Activated CD4-positive, alpha-beta memory T cell treated with anti-CD3 and anti-CD28 coated beads, Interleukin-2, amount 10 ng/mL, durations not matched to agents 7 days and 5 days (primary cell): ENCODE measurements at regions not wholly inside any gene's neighbourhood (a gene's known extent, or its start where the extent isn't known, plus 50 kb on each side); places are given as distances from the start of the nearest gene placed in this dataset.
"Not testable (repeated sequence)": the region's sequence is repeated elsewhere in the genome, so short reads cannot be mapped to it uniquely, and the experiment has no call there.

Experiments used
- CTCF ChIA-PET: fragments of 350-600 bp; sonication (Branson Sonifier 250); formaldehyde crosslinking; loops from one replicate; lab custom pipeline; 2021; ENCODE audit warnings: antibody characterized with exemption, inconsistent platforms; lab: Charles Lee
- POLR2A ChIA-PET: fragments of 350-600 bp; sonication (Branson Sonifier 250); formaldehyde crosslinking; loops from one replicate; lab custom pipeline; 2021; ENCODE audit warnings: antibody characterized with exemption; lab: Charles Lee
- DNase-seq: peaks from one replicate; pipeline ENCODE4 v3.0.0-alpha.2; 2020
- H3K27ac Mint-ChIP-seq: one replicate; pipeline ENCODE4 v1.8.0; 2021; ENCODE audit warnings: mild to moderate bottlenecking, mixed read lengths
- H3K27me3 Mint-ChIP-seq: one replicate; pipeline ENCODE4 v1.8.0; 2021; ENCODE audit warnings: mixed read lengths
- H3K36me3 Mint-ChIP-seq: one replicate; pipeline ENCODE4 v1.8.0; 2021; ENCODE audit warnings: low read depth, mixed read lengths
- H3K4me1 Mint-ChIP-seq: one replicate; pipeline ENCODE4 v1.8.0; 2021; ENCODE audit warnings: mixed read lengths
- H3K4me3 Mint-ChIP-seq: one replicate; pipeline ENCODE4 v1.8.0; 2021; ENCODE audit warnings: mild to moderate bottlenecking, mixed read lengths
- H3K9me3 Mint-ChIP-seq: one replicate; pipeline ENCODE4 v1.8.0; 2021; ENCODE audit warnings: mixed read lengths

DNA sequence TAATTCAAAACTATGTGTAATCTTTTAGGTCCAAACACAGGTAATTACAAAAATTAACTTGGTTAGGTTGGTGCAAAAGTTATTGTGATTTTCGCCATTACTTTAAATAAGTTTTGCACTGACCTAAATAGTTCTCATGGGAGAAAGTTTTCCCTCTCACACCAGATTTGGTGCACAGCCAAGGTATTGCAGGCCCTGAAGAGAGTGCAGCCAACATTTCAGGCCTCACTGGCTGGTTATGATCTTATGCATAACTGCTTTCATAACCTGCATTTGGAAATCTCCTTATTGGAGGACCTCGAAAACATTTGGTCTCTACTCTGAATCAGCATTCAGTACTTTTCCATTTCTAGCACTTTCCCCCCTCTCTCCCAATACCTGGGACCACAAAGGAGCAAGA is 993.1 kb upstream of the MANEA start:
- Mint-ChIP-seq H3K4me3 (no peak overlapping the region), H3K27me3 (no peaks in the 10 kb centered on the region), H3K4me1 (no peaks in the 10 kb centered on the region), H3K27ac (no peak overlapping the region), H3K36me3 (no peaks in the 10 kb centered on the region), H3K9me3 (no peaks in the 10 kb centered on the region)
- DNase-seq = no peak
- ChIA-PET POLR2A (no interaction called here), CTCF (no interaction called here)

DNA sequence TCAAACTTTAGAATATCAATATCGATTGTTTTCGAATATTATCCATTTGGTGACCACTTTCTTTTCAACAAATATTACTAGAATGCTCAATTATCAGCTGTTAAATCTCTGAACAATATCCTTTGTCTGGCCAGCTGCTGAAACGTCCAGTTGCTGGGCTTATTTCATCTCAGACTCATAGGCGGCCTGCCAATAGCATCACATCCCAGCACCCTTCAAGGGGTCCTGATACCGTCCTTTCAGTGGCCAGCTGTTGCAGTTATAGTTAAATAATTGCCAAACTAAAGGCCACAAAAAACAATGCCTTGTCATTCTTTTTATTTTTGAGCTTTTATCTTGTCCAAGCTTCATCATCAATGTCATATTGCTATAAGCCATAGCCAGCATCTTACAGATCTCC is 1006.8 kb upstream of the MANEA start:
- CTCF ChIA-PET = no interaction called here
- POLR2A ChIA-PET = no interaction called here
- Mint-ChIP-seq H3K4me1 (no peaks in the 10 kb centered on the region), H3K27ac (no peak overlapping the region), H3K27me3 (no peaks in the 10 kb centered on the region), H3K9me3 (peaks cover 2% of the 10 kb centered on the region), H3K4me3 (no peak overlapping the region), H3K36me3 (no peaks in the 10 kb centered on the region)
- DNase-seq = no peak

DNA sequence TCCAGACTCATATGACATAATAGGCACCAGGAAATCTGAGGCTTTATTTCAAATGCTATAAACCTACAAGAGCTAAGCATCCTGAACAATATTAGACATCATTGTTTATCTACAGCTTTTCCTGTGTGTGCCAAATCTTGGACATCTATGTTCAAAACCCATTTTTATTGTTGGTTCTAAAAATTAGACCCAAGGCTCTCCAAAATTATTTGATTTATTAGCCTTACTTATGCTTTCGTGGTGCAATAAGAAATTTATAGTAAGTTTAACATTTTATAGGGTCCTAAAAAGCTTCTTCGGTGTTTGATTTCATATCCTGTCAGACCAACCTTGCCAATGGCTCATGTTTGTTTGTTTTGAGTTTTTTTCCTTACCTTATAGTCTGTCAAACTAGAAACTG is 1014.5 kb upstream of the MANEA start:
- Mint-ChIP-seq H3K36me3 (no peaks in the 10 kb centered on the region), H3K27me3 (no peaks in the 10 kb centered on the region), H3K9me3 (peaks cover 16% of the 10 kb centered on the region), H3K27ac (no peak overlapping the region), H3K4me1 (no peaks in the 10 kb centered on the region), H3K4me3 (no peak overlapping the region)
- CTCF ChIA-PET = no interaction called here
- DNase-seq = no peak
- POLR2A ChIA-PET = no interaction called here

DNA sequence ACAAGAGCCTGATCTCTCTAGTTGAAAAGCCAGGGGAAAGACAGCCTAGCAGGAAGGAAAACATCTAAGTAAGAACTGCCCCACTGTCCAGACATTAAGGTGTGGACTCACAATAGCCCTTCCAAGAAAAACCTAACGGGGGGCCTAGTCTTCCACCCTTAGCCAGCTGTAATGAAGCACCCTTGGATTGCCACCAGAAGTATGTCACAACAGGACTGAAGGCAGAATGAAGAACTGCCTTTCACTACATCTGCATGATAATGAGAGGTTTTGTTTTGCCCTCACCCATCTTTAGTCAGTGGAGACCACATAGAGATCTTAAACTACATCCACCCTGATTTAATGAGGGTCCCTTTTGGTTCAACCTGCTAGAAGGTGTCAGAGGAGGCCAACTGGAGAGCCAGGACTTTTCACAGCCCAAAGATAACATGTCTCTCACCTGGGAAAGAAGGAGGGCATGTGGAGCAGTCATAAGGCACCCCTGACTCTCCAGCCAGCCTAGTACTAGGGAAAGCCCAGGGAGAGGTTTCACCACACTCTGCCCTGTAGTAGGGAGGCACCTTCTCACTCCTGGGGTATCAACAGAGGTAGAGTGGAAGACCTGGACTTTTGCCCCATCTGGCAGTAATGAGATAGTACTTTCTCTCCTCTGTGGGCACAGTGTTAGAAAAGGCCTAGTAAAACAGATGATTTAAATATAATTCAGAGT is 1017.4 kb upstream of the MANEA start:
- H3K9me3 Mint-ChIP-seq = peaks cover 19% of the 10 kb centered on the region
- H3K4me1 Mint-ChIP-seq = no peaks in the 10 kb centered on the region
- H3K4me3 Mint-ChIP-seq = no peak overlapping the region
- no peaks in the 10 kb centered on the region for H3K27me3 Mint-ChIP-seq
- CTCF ChIA-PET = no interaction called here
- no peaks in the 10 kb centered on the region for H3K36me3 Mint-ChIP-seq
- H3K27ac Mint-ChIP-seq = no peak overlapping the region
- no peak for DNase-seq
- POLR2A ChIA-PET = no interaction called here

DNA sequence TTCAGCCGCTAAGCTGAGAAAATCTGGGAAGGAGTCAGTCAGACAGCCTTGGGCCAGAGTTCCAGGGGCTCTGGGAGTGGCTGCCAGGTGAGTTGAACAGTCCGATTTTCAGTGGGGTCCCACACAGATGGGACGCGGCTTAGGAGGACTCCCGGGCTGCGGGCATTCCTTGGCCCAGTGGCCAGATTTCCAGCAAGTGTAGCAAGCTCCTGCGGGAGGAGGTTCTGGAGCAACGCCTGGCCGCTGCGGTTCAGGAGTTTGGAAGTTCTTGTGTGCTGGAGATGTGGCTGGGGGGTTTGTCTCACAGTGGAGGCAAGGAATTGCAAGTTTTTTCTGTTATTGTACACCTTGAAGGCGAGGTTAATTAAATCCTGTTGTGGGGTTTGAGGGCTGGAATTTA is 1020.1 kb upstream of the MANEA start:
- DNase-seq, POLR2A ChIA-PET, CTCF ChIA-PET, H3K36me3 Mint-ChIP-seq, H3K4me1 Mint-ChIP-seq, H3K27ac Mint-ChIP-seq, H3K4me3 Mint-ChIP-seq, H3K27me3 Mint-ChIP-seq: not testable (repeated sequence)
- peaks cover 19% of the 10 kb centered on the region for H3K9me3 Mint-ChIP-seq

DNA sequence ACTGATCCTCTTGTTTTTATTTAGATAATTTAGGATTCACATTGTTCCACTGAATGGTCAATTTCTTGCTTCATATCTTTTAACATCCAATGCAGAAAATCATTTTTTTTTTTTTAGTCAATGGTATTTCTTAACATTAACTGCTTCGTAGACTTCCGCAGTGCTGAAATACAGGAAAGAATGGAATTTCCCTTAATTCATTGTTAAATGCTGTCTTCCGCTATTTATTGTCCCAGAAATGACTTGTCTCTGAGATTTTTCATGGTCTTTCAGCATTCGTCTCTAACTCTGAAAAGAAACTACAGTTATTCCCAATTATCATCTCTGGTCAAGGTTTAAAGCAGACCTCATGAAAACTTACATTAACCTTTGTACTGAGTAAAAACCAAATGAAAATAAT is 1029.1 kb upstream of the MANEA start:
- DNase-seq = no peak
- no peaks in the 10 kb centered on the region for H3K27me3 Mint-ChIP-seq
- POLR2A ChIA-PET = no interaction called here
- H3K4me1 Mint-ChIP-seq = no peaks in the 10 kb centered on the region
- CTCF ChIA-PET = no interaction called here
- H3K9me3 Mint-ChIP-seq = no peaks in the 10 kb centered on the region
- no peaks in the 10 kb centered on the region for H3K36me3 Mint-ChIP-seq
- H3K4me3 Mint-ChIP-seq = no peak overlapping the region
- no peak overlapping the region for H3K27ac Mint-ChIP-seq

DNA sequence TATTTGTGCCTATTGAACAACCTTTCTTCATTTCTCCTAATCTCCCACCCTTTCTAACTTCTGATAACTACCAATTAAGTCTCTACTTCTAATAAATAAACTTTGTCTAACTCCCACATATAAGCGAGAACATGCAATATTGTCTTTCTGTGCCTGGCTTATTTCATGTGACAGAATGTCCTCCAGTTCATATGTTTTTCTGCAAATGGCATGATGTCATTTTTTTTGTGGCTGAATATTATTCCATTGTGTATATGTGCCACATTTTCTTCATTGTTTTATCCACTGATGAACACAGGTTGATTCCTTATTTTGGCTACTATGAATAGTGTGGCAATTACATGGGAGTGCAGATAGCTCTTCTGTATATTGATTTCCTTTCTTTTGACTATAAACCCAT is 1041.5 kb upstream of the MANEA start:
- no peaks in the 10 kb centered on the region for H3K36me3 Mint-ChIP-seq
- H3K4me3 Mint-ChIP-seq = no peak overlapping the region
- no peak overlapping the region for H3K27ac Mint-ChIP-seq
- H3K9me3 Mint-ChIP-seq = peaks cover 24% of the 10 kb centered on the region
- no peaks in the 10 kb centered on the region for H3K27me3 Mint-ChIP-seq
- CTCF ChIA-PET = no interaction called here
- POLR2A ChIA-PET = no interaction called here
- no peak for DNase-seq
- no peaks in the 10 kb centered on the region for H3K4me1 Mint-ChIP-seq

DNA sequence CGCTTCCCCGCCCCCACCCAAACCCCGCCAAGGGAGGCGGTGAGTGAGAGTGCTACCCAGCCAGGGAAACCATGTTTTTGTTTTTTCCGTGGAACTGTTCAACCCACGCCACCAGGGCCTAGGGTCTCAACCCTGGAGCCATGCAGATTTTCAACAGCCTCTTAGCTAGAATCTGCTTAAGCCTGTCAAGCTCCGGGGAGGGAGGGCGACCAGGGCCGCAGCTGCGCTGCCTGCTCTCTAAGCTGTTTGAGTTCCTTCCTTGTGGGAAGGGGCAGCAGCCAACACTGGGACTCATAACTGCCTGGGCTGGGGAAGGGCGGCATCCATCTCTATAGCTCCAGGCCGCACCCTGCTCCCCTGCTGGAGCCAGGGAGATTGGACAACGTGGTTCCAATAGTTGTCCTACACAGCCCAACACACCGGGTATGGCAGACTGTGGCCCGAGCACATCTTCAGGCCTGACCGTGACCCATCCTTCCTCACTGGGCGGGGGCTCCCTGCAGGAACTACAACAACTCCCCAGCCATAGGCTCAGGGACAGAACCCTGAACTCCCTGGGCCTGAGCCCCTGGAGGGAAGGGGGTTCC is 1065.7 kb upstream of the MANEA start:
- no peaks in the 10 kb centered on the region for H3K27me3 Mint-ChIP-seq
- no peaks in the 10 kb centered on the region for H3K36me3 Mint-ChIP-seq
- no peaks in the 10 kb centered on the region for H3K4me1 Mint-ChIP-seq
- CTCF ChIA-PET = no interaction called here
- no peak overlapping the region for H3K27ac Mint-ChIP-seq
- no peak overlapping the region for H3K4me3 Mint-ChIP-seq
- no peak for DNase-seq
- H3K9me3 Mint-ChIP-seq = no peaks in the 10 kb centered on the region
- POLR2A ChIA-PET = no interaction called here

DNA sequence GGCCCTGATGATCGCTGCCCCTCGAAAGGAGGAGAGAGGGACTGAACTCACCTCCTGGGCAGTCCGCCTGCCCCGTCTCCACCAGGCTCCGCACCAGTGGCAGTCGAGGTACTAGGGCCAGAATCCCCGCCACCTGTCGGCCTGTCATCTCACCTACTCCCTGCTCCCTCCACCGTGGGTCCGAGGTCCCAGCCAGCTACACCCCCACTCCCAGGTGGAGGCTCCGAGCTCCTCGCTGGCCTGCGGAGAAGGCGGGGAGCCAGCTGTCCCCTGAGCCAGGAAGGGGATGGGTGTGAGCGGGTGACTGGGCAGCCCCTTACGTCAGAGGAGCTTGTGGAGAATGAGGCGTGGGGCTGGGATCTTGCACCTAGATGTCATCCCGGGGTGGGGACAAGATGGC is 1066.5 kb upstream of the MANEA start:
- POLR2A ChIA-PET = no interaction called here

DNA sequence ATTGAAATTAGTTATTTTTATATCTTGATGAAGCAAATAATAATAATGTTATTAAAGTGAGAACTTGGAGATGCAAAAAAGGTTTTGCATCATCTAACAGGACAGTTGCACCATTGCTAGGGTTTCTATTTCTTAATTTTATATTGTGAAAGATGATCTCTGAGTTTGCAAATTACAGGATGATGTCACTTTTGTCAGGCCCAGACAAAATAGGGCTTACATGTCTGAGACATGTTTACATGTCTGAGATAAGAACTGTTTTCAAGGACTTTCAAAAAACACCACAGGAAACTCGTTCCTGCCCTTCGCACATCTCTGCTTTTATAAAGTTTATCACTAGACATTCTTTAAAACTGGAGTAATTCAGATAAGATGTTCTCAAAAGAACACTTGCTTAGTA is 1075.8 kb upstream of the MANEA start:
- Mint-ChIP-seq H3K27me3 (no peaks in the 10 kb centered on the region), H3K36me3 (no peaks in the 10 kb centered on the region), H3K9me3 (no peaks in the 10 kb centered on the region), H3K27ac (no peak overlapping the region), H3K4me1 (no peaks in the 10 kb centered on the region), H3K4me3 (no peak overlapping the region)
- no peak for DNase-seq
- CTCF ChIA-PET = no interaction called here
- POLR2A ChIA-PET = no interaction called here

More for the DNA sequence above, 1066.5 kb upstream of the MANEA start:
- no peaks in the 10 kb centered on the region for H3K4me1 Mint-ChIP-seq
- no peaks in the 10 kb centered on the region for H3K27me3 Mint-ChIP-seq
- no peaks in the 10 kb centered on the region for H3K36me3 Mint-ChIP-seq
- H3K4me3 Mint-ChIP-seq = no peak overlapping the region
- CTCF ChIA-PET = no interaction called here
- DNase-seq = no peak
- H3K27ac Mint-ChIP-seq = no peak overlapping the region
- H3K9me3 Mint-ChIP-seq = no peaks in the 10 kb centered on the region

DNA sequence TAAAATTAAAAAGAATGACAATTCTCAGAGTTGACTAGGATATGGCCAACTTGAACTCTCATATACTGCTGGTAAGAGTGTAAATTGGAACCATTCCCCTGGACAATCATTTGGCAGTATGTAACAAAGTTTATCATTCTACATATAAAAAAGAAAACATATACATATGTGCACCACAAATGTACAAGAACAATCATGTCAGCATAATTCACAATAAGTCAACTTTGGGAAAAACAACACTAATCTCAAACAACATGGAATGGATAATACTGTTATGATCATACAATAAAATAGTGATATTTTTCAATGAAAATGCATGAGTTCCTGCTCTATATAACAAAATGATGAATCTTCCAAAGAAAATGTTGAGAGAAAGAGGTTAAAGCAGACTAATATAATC is 1078.7 kb upstream of the EPHA7 start:
- Mint-ChIP-seq H3K27me3 (no peaks in the 10 kb centered on the region), H3K9me3 (no peaks in the 10 kb centered on the region), H3K27ac (no peak overlapping the region), H3K4me1 (no peaks in the 10 kb centered on the region), H3K36me3 (no peaks in the 10 kb centered on the region), H3K4me3 (no peak overlapping the region)
- POLR2A ChIA-PET = no interaction called here
- CTCF ChIA-PET = no interaction called here
- no peak for DNase-seq

DNA sequence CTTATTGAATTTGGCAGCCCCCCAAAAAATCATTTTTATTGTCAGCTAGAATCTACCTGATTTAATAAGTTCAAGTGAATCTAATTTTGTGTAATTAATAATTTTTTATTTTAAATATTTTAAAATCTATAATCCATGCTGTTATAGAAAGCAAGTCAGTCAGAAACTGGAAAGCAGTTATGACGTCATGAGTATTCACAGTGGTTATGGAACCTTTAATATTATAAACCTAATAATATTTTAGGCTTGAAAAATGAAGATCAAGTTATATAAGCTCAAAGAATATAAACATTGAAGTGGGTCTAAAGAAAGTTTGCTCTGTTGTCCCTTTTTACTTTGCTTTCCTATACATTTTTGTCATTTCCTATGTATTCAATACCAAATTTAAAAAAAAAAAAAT is 1075.1 kb upstream of the EPHA7 start:
- ChIA-PET POLR2A (no interaction called here), CTCF (no interaction called here)
- DNase-seq = no peak
- no peak overlapping the region for H3K4me3 Mint-ChIP-seq
- H3K4me1 Mint-ChIP-seq = no peaks in the 10 kb centered on the region
- peaks cover 2% of the 10 kb centered on the region for H3K9me3 Mint-ChIP-seq
- H3K27ac Mint-ChIP-seq = no peak overlapping the region
- H3K36me3 Mint-ChIP-seq = no peaks in the 10 kb centered on the region
- no peaks in the 10 kb centered on the region for H3K27me3 Mint-ChIP-seq

DNA sequence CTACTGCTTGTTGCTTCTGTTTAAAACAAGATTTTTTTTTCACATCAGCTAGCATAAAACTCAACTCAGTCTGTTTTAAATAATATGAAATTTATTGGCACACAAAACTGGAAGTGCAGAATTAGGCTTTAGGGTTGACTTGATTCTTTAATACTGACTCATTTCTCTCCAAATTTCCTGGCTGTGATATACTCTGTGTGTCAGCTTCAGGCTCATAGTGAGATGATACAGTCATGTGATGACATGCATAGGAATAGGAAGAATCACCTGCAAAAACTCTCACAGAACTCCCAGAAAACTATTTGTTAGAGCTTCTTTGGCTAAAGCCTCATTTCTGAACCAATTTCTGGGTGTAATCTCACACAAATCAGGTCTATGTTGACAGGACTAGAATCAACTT is 1068.0 kb upstream of the EPHA7 start:
- CTCF ChIA-PET = no interaction called here
- no peaks in the 10 kb centered on the region for H3K27me3 Mint-ChIP-seq
- no peaks in the 10 kb centered on the region for H3K36me3 Mint-ChIP-seq

More for the DNA sequence above, 1068.0 kb upstream of the EPHA7 start:
- Mint-ChIP-seq H3K4me3 (no peak overlapping the region), H3K27ac (no peak overlapping the region), H3K9me3 (peaks cover 4% of the 10 kb centered on the region), H3K4me1 (no peaks in the 10 kb centered on the region)
- no peak for DNase-seq
- POLR2A ChIA-PET = no interaction called here
